Loucy (cell line): ENCODE measurements at regions not wholly inside any gene's neighbourhood (a gene's known extent, or its start where the extent isn't known, plus 50 kb on each side); places are given as distances from the start of the nearest gene placed in this dataset.

Experiments used
- H2AFZ ChIP-seq: fragments of 200-600 bp; sonication (generic); 2 replicates; pipeline ENCODE4 v1.6.0; 2016; ENCODE audit warnings: antibody characterized with exemption, mild to moderate bottlenecking, low read length, moderate library complexity
- H3F3A ChIP-seq: fragments of 200-600 bp; 2 replicates; pipeline ENCODE4 v1.6.0; 2016; ENCODE audit warnings: antibody characterized with exemption, low read depth, mild to moderate bottlenecking
- H3K27me3 ChIP-seq: fragments of 200-600 bp; sonication (generic); 2 replicates; pipeline ENCODE4 v1.6.1; 2014; ENCODE audit warnings: low read length, mild to moderate bottlenecking; ENCODE audit not compliant: insufficient read depth, poor library complexity, severe bottlenecking
- H3K36me3 ChIP-seq: fragments of 200-600 bp; sonication (generic); 2 replicates; pipeline ENCODE4 v1.6.1; 2016; ENCODE audit warnings: low read length; ENCODE audit not compliant: insufficient read depth
- H3K4me1 ChIP-seq: fragments of 200-600 bp; sonication (generic); 2 replicates; pipeline ENCODE4 v1.5.1; 2014; ENCODE audit warnings: low read length, mild to moderate bottlenecking; ENCODE audit not compliant: insufficient read depth, poor library complexity, severe bottlenecking
- H3K4me2 ChIP-seq: fragments of 200-600 bp; sonication (generic); 2 replicates; pipeline ENCODE4 v1.6.0; 2014; ENCODE audit warnings: antibody characterized with exemption, low read length, low read depth, mild to moderate bottlenecking; ENCODE audit not compliant: poor library complexity, severe bottlenecking
- H3K4me3 ChIP-seq: fragments of 200-600 bp; sonication (generic); 2 replicates; pipeline ENCODE4 v1.5.1; 2014; ENCODE audit warnings: low read length, mild to moderate bottlenecking, mixed read lengths; ENCODE audit not compliant: poor library complexity, severe bottlenecking
- H3K79me2 ChIP-seq: fragments of 200-600 bp; sonication (generic); 2 replicates; pipeline ENCODE4 v1.6.1; 2014; ENCODE audit warnings: low read length; ENCODE audit not compliant: insufficient read depth
- H3K9ac ChIP-seq: fragments of 200-600 bp; sonication (generic); 2 replicates; pipeline ENCODE4 v1.6.0; 2014; ENCODE audit warnings: mild to moderate bottlenecking, low read depth, low read length, moderate library complexity; ENCODE audit not compliant: poor library complexity, severe bottlenecking
- H3K9me2 ChIP-seq: fragments of 200-600 bp; sonication (generic); replicated peaks from 2 replicates; pipeline ENCODE4 v1.6.1; 2016; ENCODE audit warnings: low read depth, low read length, mixed read lengths
- H3K9me3 ChIP-seq: fragments of 200-600 bp; sonication (generic); 2 replicates; pipeline ENCODE4 v1.6.1; 2014; ENCODE audit warnings: mild to moderate bottlenecking, antibody characterized with exemption, low read length, low read depth; ENCODE audit not compliant: insufficient read depth
- H4K20me1 ChIP-seq: fragments of 200-600 bp; sonication (generic); 2 replicates; pipeline ENCODE4 v1.6.0; 2014; ENCODE audit warnings: antibody characterized with exemption, low read length, mild to moderate bottlenecking; ENCODE audit not compliant: insufficient read depth, poor library complexity, severe bottlenecking
- EZH2phosphoT487 ChIP-seq: fragments of 200-600 bp; IDR thresholded peaks from 2 replicates; pipeline ENCODE4 v1.6.1; 2018; ENCODE audit warnings: antibody characterized with exemption, mild to moderate bottlenecking, moderate library complexity, borderline replicate concordance
- TF ChIP-seq, protein P1 (sequence below): fragments of 200-600 bp; sonication (generic); conservative IDR thresholded peaks from 2 replicates; pipeline ENCODE4 v1.5.1; 2014; ENCODE audit warnings: mild to moderate bottlenecking, antibody characterized with exemption, low read length

DNA sequence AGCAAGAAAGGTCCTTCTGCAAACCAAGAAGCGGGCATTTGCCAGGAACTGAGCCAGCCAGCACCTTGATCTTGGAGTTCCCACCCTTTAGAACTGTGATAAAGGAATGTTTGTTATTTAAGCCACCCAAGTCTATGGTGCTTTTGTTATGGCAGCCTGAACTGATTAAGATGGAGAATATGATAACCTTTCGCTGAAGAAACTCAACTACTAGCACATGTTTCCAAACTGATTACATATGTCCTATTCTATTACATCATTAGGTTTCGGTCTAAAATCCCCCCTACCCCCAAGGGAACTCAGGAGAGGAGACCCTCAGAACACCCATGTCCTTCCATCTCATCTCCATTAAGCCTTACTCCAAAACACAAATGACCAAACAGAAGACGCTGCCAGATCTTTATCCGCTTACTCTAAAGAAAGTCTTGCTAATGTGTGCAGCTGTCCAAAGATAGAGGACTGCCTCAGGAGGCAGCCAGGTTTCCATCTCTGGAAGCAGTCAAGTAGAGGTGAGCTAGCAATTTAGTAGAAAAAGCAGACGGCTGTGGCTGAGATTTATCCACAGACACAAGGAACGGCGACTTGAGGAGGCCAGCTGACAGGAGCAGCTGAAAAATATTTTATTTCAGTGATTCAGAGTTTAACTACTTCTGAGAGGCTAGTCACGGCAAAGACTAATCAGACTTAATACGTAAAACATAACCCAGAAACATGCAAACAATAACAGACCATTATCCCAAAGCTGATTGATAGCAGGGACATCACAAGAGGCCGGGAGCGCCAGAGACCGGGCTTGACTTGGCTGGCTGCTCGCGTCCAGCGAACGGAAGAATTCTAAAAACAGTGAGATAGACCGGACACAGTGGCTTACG lies 611.4 kb upstream of the CDH5 start:
- Histone ChIP-seq H3K36me3 (no peaks in the 10 kb centered on the region), H3K27me3 (no peaks in the 10 kb centered on the region), H3K4me2 (no peak overlapping the region), H3K9me2 (no peaks in the 10 kb centered on the region), H3K79me2 (no peaks in the 10 kb centered on the region), H2AFZ (no peak overlapping the region), H3K4me3 (no peak overlapping the region), H3K9ac (no peak overlapping the region), H3K4me1 (no peaks in the 10 kb centered on the region), H4K20me1 (no peaks in the 10 kb centered on the region), H3K9me3 (no peaks in the 10 kb centered on the region), H3F3A (no peaks in the 10 kb centered on the region)
- no peak for TF ChIP-seq EZH2phosphoT487
- TF ChIP-seq, protein P1, sequence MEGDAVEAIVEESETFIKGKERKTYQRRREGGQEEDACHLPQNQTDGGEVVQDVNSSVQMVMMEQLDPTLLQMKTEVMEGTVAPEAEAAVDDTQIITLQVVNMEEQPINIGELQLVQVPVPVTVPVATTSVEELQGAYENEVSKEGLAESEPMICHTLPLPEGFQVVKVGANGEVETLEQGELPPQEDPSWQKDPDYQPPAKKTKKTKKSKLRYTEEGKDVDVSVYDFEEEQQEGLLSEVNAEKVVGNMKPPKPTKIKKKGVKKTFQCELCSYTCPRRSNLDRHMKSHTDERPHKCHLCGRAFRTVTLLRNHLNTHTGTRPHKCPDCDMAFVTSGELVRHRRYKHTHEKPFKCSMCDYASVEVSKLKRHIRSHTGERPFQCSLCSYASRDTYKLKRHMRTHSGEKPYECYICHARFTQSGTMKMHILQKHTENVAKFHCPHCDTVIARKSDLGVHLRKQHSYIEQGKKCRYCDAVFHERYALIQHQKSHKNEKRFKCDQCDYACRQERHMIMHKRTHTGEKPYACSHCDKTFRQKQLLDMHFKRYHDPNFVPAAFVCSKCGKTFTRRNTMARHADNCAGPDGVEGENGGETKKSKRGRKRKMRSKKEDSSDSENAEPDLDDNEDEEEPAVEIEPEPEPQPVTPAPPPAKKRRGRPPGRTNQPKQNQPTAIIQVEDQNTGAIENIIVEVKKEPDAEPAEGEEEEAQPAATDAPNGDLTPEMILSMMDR, result no peak

DNA sequence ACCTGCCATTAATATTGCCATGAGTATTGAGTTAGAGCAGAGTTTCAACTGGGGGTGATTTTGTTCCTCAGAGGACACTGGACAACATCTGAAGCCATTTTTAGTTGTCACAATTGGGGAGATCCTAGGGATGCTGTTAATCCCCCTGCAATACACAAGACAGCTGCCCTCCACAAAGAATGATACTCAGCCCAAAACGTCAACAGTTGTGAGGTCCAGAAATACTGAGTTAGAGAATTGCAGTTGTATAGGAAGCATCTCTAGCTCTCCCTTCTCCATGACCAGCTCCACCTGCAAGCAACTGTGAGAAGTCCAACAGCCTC lies 614.0 kb upstream of the CDH5 start:
- Histone ChIP-seq H4K20me1 (no peaks in the 10 kb centered on the region), H3K9me3 (no peaks in the 10 kb centered on the region), H3K36me3 (no peaks in the 10 kb centered on the region), H3K79me2 (no peaks in the 10 kb centered on the region), H3F3A (no peaks in the 10 kb centered on the region), H3K9me2 (no peaks in the 10 kb centered on the region), H3K27me3 (no peaks in the 10 kb centered on the region), H3K9ac (no peak overlapping the region), H3K4me1 (no peaks in the 10 kb centered on the region), H3K4me3 (no peak overlapping the region), H2AFZ (no peak overlapping the region), H3K4me2 (no peak overlapping the region)
- TF ChIP-seq, protein P1, result no peak
- no peak for TF ChIP-seq EZH2phosphoT487

DNA sequence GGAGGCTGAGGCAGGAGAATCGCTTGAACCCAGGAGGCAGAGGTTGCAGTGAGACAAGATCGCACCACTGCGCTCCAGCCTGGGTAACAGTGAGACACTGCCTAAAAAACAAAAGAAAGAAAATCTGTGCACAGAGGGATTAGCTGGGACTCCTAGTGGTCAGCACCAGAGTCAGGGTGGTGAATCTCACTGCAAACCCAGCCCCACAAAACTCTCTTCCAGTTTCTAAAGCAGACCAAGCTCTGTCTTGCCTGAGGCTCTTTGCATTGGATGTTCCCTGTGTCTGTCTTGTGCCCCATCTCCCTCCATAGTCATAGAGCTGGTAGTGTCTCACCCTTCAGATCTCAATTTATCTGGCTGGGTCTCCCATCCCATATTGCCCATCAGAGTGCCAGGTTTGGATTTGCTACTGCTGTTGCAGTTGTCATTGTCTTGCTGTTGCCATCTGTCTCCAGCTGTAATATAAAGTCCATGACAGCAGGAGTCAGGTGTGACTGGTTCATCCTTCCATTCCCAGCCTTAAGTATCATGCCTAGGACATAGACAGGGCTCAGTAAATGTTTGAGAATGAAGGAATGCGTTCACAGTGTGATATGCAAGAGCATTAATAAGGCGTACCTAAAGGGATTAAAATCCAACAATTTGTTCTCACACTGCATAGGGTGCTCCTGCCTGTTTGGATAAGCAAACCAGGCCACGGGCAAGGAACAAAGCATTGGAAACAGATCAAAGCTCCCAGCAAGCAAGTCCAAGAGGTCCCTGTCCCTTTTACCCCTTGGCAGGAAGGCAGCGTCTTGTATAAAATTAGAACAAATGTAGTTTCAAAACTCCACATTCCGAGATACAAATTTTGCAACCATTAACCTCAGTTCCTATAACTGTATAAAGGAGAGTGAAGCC lies 614.6 kb upstream of the CDH5 start:
- Histone ChIP-seq H3K4me2 (no peak overlapping the region), H3K9ac (no peak overlapping the region), H3F3A (no peaks in the 10 kb centered on the region), H3K79me2 (no peaks in the 10 kb centered on the region), H3K9me2 (no peaks in the 10 kb centered on the region), H3K4me3 (no peak overlapping the region), H3K27me3 (no peaks in the 10 kb centered on the region), H3K4me1 (no peaks in the 10 kb centered on the region), H2AFZ (no peak overlapping the region), H4K20me1 (no peaks in the 10 kb centered on the region), H3K36me3 (no peaks in the 10 kb centered on the region), H3K9me3 (no peaks in the 10 kb centered on the region)
- no peak for TF ChIP-seq EZH2phosphoT487
- TF ChIP-seq, protein P1, result no peak
